SK-N-DZ (cell line): ENCODE measurements at regions not wholly inside any gene's neighbourhood (a gene's known extent, or its start where the extent isn't known, plus 50 kb on each side); places are given as distances from the start of the nearest gene placed in this dataset.

ENCODE experiments used
- DNase-seq: peaks from one replicate; pipeline ENCODE4 v3.0.0-alpha.2; 2015; ENCODE audit warnings: low spot score

DNA sequence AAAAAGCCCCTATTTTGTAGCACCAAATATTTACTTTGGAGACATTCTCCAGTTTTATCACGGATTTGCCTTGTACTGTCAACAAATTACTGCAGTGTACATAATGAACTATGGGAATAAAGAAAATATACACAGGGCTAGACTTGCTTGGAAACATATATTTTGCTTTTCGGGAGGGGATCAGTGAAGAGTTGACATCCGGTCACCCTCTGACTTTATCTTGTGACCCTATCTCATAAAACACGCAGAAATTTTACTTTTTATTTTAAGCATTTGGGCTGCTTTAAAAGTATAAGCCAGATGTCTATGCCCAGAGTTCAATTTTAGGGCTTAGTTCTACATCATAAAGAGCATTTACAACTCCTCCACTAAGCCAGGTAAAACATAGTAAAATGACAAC lies 630.7 kb downstream of the TOX3 start:
- no peak for DNase-seq

GRCh38 chr16:51907680-51908079 lies 639.3 kb downstream of the TOX3 start:
- no peak for DNase-seq

GRCh38 chr16:51900221-51900780 lies 646.6 kb downstream of the TOX3 start:
- DNase-seq = no peak

- DNase-seq = no peak
These were observed 648.1 kb downstream of the TOX3 start for GRCh38 chr16:51898872-51899271.

GRCh38 chr16:51896013-51896412 lies 650.9 kb downstream of the TOX3 start:
- no peak for DNase-seq

DNA sequence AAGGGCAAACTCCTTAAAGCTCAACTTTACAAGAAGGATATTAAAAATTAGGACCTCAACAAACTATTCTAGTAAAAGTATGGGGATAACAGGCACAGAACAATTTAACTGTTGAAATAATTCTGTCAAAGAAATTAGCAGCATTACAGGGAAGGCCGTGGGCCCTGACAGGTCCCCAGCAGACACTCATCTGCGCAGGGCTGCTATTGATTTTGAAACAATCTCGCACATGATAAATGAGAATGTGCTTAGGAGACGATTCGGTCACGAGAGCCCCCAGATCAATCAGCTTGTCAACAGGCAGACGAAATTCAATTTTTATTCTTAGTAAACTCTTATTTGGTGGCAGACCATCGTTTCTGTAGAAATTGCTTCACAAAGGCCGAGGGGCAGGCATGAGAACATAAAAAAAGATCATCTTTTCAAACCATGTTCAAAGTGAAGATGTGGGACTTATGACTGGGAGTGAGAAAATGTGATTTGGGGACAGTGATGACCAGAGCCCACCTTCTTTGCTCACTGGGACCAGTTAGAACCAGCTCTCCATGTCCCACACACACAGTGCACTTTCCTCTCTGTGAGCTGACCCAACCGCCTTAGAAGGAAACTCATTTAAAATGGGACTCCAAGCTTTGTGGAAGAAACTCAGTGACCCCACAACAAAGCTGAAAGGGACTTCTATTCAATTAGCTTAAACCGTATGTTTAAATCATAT lies 654.5 kb downstream of the TOX3 start:
- DNase-seq = no peak

- DNase-seq = no peak
These were observed 658.4 kb downstream of the TOX3 start for GRCh38 chr16:51888534-51888933.

DNA sequence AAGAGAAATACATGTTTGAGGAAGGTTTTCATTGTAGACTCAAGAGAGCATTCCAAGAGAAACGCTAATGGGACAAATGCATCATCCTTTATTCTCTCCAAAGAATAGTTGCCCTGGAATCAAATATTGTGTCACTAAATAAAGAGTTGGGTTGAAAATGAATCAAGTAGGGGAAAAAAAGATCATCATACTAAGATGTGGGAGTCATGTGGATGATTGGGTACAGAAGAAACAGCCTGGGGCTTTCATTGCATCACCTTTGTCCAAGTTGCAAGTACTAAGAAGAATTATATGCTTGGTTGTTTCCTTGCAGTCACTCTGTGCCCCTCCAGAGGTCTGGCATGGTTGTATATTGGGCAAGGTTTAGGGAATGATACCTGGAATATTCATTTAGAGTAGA lies 658.9 kb downstream of the TOX3 start:
- DNase-seq = no peak

DNA sequence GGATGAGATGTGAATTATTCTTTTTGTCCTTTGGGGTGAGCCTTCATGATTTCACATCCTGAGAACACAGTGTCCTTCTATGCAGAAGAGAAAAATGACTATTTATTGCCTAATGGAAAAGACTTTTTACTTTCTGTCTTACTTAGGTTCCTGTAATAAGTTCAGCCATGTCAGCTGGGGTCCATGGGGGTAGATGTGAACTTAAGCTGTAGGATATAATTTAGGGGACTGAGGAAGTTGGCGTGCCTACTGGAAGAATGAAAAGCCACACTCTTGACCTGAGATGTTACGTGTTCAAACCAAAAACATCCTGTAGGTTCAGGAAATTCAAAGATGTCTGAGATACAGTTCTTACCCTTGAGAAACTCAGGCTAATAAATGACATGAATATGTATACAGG lies 660.5 kb downstream of the TOX3 start:
- DNase-seq = no peak

- DNase-seq = no peak
These were observed 662.2 kb downstream of the TOX3 start for GRCh38 chr16:51884773-51885172.

DNA sequence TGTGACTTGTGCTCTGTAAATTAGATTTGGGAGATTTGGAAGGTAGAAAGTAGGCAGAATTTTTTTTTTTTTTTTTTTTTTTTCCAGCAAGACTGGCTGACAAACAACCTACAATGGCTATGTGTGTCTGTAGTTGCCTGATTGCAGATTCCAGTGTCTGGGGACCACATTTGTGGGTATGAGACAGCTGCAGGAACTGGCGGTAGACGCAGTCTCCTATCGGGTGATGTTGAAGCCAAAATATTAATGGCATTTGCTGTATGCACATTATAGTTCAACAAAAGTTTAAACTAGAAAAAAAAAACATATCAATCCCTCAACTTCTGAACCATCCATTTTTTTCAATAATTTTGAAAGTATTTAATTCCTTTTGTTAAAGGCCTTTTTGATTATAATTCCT lies 665.2 kb downstream of the TOX3 start:
- no peak for DNase-seq

- DNase-seq = no peak
These were observed 666.2 kb downstream of the TOX3 start for GRCh38 chr16:51880776-51881175.

GRCh38 chr16:51877686-51878085 lies 669.3 kb downstream of the TOX3 start:
- no peak for DNase-seq

- DNase-seq = no peak
These were observed 670.0 kb downstream of the TOX3 start for GRCh38 chr16:51876934-51877333.

GRCh38 chr16:51876601-51876875 lies 670.4 kb downstream of the TOX3 start:
- no peak for DNase-seq

GRCh38 chr16:51875834-51876600 lies 670.9 kb downstream of the TOX3 start:
- peak; percentile 11 for DNase-seq

DNA sequence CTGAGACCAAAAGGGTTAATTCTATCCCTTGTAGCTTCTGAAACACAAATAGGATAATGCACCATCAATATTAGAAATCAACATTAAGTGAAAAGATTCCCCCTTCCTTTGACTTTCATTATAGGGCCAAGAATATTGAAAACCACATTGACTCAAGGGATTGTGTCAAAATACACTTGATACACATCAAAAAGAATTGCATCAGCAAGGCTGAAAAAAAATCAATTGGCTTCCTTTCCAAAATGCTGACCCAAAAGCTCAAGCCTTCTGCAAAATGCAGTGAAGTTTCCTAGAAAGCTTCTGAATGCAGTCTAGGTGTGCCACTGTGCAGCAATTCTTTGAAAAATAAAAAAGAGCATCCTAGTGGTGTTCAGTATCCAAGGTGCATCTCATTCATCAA lies 674.4 kb downstream of the TOX3 start:
- DNase-seq = no peak

DNA sequence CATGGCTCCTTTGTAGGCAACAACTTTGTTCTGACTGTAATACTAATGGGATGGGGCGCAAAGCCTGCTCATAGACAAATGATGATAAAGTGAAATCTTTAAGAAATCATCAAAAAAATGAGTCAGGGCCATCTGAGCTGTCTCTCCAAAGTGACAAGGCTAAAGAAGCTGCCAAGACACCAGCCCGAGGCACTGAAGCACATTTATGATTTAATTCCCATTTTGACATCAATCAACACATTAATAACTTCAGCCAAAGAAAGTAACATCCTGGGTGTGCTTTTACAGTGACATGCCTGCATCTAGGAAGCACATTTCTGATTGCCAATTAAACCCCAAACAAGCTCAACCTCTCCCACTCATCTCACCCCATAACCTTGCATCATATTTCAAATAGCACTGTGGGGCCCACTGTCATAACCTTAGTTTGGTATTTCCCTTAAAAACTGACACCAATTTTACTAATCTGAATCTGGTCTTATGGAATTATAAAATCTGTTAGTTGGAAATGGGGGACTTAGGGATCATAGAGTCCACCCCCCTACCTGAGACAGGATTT lies 676.6 kb downstream of the TOX3 start:
- no peak for DNase-seq

GRCh38 chr16:51869176-51869575 lies 677.8 kb downstream of the TOX3 start:
- DNase-seq = no peak

DNA sequence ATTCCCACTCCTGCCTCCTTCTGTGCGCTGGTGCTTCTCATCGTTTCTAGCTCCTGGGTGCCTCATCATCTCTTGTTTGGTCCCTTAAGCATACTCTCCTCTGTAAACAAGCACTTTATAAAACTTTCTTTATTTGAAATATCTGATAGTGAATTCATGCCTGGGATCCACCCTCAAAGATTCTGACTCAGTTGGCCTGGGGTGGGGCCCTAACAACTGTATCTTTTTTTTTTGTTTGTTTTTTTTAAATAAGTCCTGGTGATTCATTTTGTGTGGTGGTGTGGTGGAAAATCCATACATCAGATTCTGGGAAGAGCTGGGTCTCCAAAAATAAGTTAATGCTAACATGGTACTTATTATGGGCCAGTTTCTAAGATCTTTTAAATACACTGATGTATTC lies 678.3 kb downstream of the TOX3 start:
- DNase-seq = no peak

DNA sequence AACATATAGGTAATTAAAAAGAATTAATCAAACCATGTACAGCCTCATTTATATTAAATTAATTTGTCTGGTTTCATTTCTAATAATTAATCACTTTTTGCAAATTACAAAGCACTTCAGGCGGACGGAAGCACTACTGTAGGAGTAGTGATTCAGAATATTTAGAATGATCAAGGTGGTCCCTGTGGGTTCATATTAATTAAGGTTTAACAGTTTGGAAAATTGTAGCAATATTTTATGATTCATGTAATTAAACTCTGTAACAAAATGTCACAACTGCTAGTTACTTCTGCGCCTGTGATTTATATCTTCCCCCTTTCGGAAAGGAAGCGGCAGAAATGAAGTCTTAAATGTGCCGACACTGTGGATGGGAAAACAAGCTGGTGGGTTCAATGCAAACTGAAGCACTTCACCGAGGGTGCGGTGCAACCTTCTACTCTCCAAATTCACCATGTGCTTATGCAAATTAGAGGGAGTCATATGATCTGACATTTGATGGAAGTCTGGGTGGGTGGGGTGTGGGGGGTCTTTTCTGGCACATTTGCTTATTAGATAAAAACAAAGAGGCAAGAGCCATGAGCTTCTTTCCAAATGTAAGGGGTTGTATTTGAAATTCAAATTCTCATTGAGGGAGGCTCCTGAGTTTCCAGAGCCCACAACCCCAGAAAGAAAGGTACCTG lies 679.4 kb downstream of the TOX3 start:
- DNase-seq = no peak

GRCh38 chr16:51864575-51864974 lies 682.4 kb downstream of the TOX3 start:
- DNase-seq = no peak
